HEK293 (cell line): ENCODE measurements at regions not wholly inside any gene's neighbourhood (a gene's known extent, or its start where the extent isn't known, plus 50 kb on each side); places are given as distances from the start of the nearest gene placed in this dataset.

Experiments
- CTCF ChIA-PET: fragments of 350-600 bp; formaldehyde crosslinking; extraction: SDS; loops from one replicate; lab custom pipeline; 2021; ENCODE audit warnings: antibody characterized with exemption; lab: Yijun Ruan, JAX
- POLR2A ChIA-PET: fragments of 300-600 bp; formaldehyde crosslinking; extraction: SDS; loops from one replicate; lab custom pipeline; 2020; ENCODE audit warnings: antibody characterized with exemption, inconsistent platforms; lab: Yijun Ruan, JAX
- H3K27ac ChIP-seq: fragments of 200-500 bp; sonication (Bioruptor generic); 2 replicates; pipeline ENCODE4 v1.5.1; 2014; ENCODE audit warnings: low read depth, low read length, control low read depth, inconsistent platforms; ENCODE audit errors: extremely low read depth
- H3K36me3 ChIP-seq, 2 experiments: fragments of 200-500 bp in 1 of 2; sonication (Bioruptor generic) in 1 of 2; 1 replicate in 1 of 2; 2 replicates in 1 of 2; pipeline ENCODE4 v1.5.1; 2014 to 2017; ENCODE audit warnings: inconsistent platforms in 2 of 2, low read length in 2 of 2; ENCODE audit not compliant: control insufficient read depth in 2 of 2, insufficient read depth in 1 of 2
- H3K4me1 ChIP-seq: fragments of 200-500 bp; sonication (Bioruptor generic); 2 replicates; pipeline ENCODE4 v1.5.1; 2014; ENCODE audit warnings: mild to moderate bottlenecking, low read length, inconsistent platforms; ENCODE audit not compliant: control insufficient read depth, insufficient read depth
- H3K4me3 ChIP-seq: 2 replicates; pipeline ENCODE4 v1.5.1; 2011; ENCODE audit warnings: low read depth, mild to moderate bottlenecking, control low read depth, low read length, moderate library complexity
- H3K9me3 ChIP-seq: fragments of 200-500 bp; sonication (Bioruptor generic); 2 replicates; pipeline ENCODE4 v1.5.1; 2014; ENCODE audit warnings: low read depth, low read length, inconsistent platforms; ENCODE audit not compliant: control insufficient read depth, insufficient read depth
- GLIS1 ChIP-seq: fragments of 450-650 bp; formaldehyde crosslinking; IDR thresholded peaks from 2 replicates; pipeline ENCODE4 v1.5.1; 2016; ENCODE audit warnings: missing biosample characterization, missing genetic modification characterization
- GLIS2 ChIP-seq: fragments of 450-650 bp; formaldehyde crosslinking; IDR thresholded peaks from 2 replicates; pipeline ENCODE4 v1.5.1; 2016; ENCODE audit warnings: missing biosample characterization, missing genetic modification characterization
- HOXA7 ChIP-seq: sonication (generic); formaldehyde crosslinking; IDR thresholded peaks from 2 replicates; pipeline ENCODE4 v1.8.1; 2022; ENCODE audit warnings: missing genetic modification reagents, borderline replicate concordance
- KLF7 ChIP-seq: fragments of 450-650 bp; formaldehyde crosslinking; IDR thresholded peaks from 2 replicates; pipeline ENCODE4 v1.5.1; 2016; ENCODE audit warnings: missing biosample characterization, missing genetic modification characterization, borderline replicate concordance
- SP7 ChIP-seq: fragments of 450-650 bp; formaldehyde crosslinking; IDR thresholded peaks from 2 replicates; pipeline ENCODE4 v1.5.1; 2016; ENCODE audit warnings: missing biosample characterization, missing genetic modification characterization
- ZFHX2 ChIP-seq: fragments of 450-650 bp; formaldehyde crosslinking; conservative IDR thresholded peaks from 2 replicates; pipeline ENCODE4 v1.5.1; 2016; ENCODE audit warnings: missing biosample characterization, missing genetic modification characterization
- ZFP37 ChIP-seq: fragments of 450-650 bp; formaldehyde crosslinking; IDR thresholded peaks from 2 replicates; pipeline ENCODE4 v1.5.1; 2016; ENCODE audit warnings: missing biosample characterization, missing genetic modification characterization
- ZNF132 ChIP-seq: fragments of 450-650 bp; formaldehyde crosslinking; IDR thresholded peaks from 2 replicates; pipeline ENCODE4 v1.5.1; 2017; ENCODE audit warnings: missing biosample characterization, missing genetic modification characterization, borderline replicate concordance
- ZNF16 ChIP-seq: fragments of 450-650 bp; formaldehyde crosslinking; IDR thresholded peaks from 2 replicates; pipeline ENCODE4 v1.5.1; 2016; ENCODE audit warnings: low read depth, missing biosample characterization, missing genetic modification characterization
- ZNF239 ChIP-seq: fragments of 450-650 bp; formaldehyde crosslinking; IDR thresholded peaks from 2 replicates; pipeline ENCODE4 v1.5.1; 2016; ENCODE audit warnings: missing biosample characterization, missing genetic modification characterization
- ZNF302 ChIP-seq: fragments of 450-650 bp; formaldehyde crosslinking; IDR thresholded peaks from 2 replicates; pipeline ENCODE4 v1.5.1; 2016; ENCODE audit warnings: missing biosample characterization, missing genetic modification characterization, low read depth
- ZNF37A ChIP-seq: fragments of 450-650 bp; IDR thresholded peaks from 2 replicates; pipeline ENCODE4 v1.5.1; 2018; ENCODE audit warnings: missing biosample characterization, missing genetic modification characterization
- ZNF423 ChIP-seq: fragments of 450-650 bp; formaldehyde crosslinking; IDR thresholded peaks from 2 replicates; pipeline ENCODE4 v1.5.1; 2016; ENCODE audit warnings: missing biosample characterization, missing genetic modification characterization
- ZNF473 ChIP-seq: fragments of 450-650 bp; formaldehyde crosslinking; IDR thresholded peaks from 2 replicates; pipeline ENCODE4 v1.5.1; 2017; ENCODE audit warnings: missing biosample characterization, missing genetic modification characterization
- ZNF514 ChIP-seq: fragments of 450-650 bp; formaldehyde crosslinking; IDR thresholded peaks from 2 replicates; pipeline ENCODE4 v1.5.1; 2016; ENCODE audit warnings: missing biosample characterization, missing genetic modification characterization
- ZNF549 ChIP-seq: fragments of 450-650 bp; IDR thresholded peaks from 2 replicates; pipeline ENCODE4 v1.5.1; 2018; ENCODE audit warnings: missing biosample characterization, missing genetic modification characterization, mild to moderate bottlenecking, inconsistent platforms, moderate library complexity
- ZNF621 ChIP-seq: fragments of 450-650 bp; formaldehyde crosslinking; IDR thresholded peaks from 2 replicates; pipeline ENCODE4 v1.5.1; 2017; ENCODE audit warnings: missing biosample characterization, missing genetic modification characterization
- ZNF677 ChIP-seq: fragments of 450-650 bp; IDR thresholded peaks from 2 replicates; pipeline ENCODE4 v1.5.0; 2018; ENCODE audit warnings: missing biosample characterization, mild to moderate bottlenecking, missing genetic modification characterization, moderate library complexity
- ZSCAN23 ChIP-seq: fragments of 450-650 bp; formaldehyde crosslinking; IDR thresholded peaks from 2 replicates; pipeline ENCODE4 v1.5.1; 2016; ENCODE audit warnings: missing biosample characterization, missing genetic modification characterization
- TF ChIP-seq, protein P1 (sequence below): fragments of 450-650 bp; formaldehyde crosslinking; conservative IDR thresholded peaks from 2 replicates; pipeline ENCODE4 v1.5.1; 2016; ENCODE audit warnings: low read depth, missing biosample characterization, missing genetic modification characterization
- TF ChIP-seq, protein P2 (sequence below): fragments of 450-650 bp; formaldehyde crosslinking; IDR thresholded peaks from 2 replicates; pipeline ENCODE4 v1.5.1; 2017; ENCODE audit warnings: missing biosample characterization, missing genetic modification characterization
- TF ChIP-seq, protein P3 (sequence below): fragments of 450-650 bp; formaldehyde crosslinking; IDR thresholded peaks from 2 replicates; pipeline ENCODE4 v1.5.1; 2017; ENCODE audit warnings: missing biosample characterization, missing genetic modification characterization
- TF ChIP-seq, protein P4 (sequence below): fragments of 450-650 bp; formaldehyde crosslinking; IDR thresholded peaks from 2 replicates; pipeline ENCODE4 v1.5.1; 2016; ENCODE audit warnings: missing biosample characterization, missing genetic modification characterization, borderline replicate concordance

DNA sequence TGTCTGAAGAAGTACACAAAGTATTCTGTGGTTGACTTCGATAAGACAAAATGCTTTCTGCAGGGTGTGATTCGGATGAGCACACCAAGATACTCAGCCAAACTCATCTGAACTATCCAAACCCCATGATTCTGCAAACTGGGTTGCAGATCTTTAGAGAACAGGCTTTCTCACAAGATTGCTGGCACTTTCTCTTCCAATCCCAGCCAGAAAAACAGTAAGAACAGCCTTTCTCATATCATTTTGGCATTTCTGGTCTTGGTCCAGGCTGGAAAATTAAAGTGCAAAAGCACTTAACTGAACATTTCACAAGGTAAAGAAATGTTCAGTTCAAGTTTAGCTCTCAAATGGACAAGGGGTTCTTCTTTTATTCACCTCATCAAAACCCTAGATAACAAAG is 269.1 kb downstream of the NR2F1-AS1 start (continued):
- TF ChIP-seq, protein P1, sequence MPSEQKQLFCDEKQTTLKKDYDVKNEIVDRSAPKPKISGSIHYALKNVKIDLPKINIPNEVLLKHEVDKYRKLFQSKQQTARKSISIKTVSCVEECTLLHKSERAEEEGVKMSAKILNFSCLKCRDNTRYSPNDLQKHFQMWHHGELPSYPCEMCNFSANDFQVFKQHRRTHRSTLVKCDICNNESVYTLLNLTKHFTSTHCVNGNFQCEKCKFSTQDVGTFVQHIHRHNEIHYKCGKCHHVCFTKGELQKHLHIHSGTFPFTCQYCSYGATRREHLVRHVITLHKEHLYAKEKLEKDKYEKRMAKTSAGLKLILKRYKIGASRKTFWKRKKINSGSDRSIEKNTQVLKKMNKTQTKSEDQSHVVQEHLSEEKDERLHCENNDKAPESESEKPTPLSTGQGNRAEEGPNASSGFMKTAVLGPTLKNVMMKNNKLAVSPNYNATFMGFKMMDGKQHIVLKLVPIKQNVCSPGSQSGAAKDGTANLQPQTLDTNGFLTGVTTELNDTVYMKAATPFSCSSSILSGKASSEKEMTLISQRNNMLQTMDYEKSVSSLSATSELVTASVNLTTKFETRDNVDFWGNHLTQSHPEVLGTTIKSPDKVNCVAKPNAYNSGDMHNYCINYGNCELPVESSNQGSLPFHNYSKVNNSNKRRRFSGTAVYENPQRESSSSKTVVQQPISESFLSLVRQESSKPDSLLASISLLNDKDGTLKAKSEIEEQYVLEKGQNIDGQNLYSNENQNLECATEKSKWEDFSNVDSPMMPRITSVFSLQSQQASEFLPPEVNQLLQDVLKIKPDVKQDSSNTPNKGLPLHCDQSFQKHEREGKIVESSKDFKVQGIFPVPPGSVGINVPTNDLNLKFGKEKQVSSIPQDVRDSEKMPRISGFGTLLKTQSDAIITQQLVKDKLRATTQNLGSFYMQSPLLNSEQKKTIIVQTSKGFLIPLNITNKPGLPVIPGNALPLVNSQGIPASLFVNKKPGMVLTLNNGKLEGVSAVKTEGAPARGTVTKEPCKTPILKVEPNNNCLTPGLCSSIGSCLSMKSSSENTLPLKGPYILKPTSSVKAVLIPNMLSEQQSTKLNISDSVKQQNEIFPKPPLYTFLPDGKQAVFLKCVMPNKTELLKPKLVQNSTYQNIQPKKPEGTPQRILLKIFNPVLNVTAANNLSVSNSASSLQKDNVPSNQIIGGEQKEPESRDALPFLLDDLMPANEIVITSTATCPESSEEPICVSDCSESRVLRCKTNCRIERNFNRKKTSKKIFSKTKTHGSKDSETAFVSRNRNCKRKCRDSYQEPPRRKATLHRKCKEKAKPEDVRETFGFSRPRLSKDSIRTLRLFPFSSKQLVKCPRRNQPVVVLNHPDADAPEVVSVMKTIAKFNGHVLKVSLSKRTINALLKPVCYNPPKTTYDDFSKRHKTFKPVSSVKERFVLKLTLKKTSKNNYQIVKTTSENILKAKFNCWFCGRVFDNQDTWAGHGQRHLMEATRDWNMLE (tag by site-specific recombination), result no peak
- TF ChIP-seq ZSCAN23 (no peak), HOXA7 (CRISPR knock-in tag) (no peak), SP7 (tag by site-specific recombination) (no peak), ZNF37A (tag by site-specific recombination) (no peak), KLF7 (tag by site-specific recombination) (no peak), GLIS2 (tag by site-specific recombination) (no peak), ZNF302 (no peak), ZNF677 (tag by site-specific recombination) (no peak), ZFHX2 (tag by site-specific recombination) (no peak)
- TF ChIP-seq, protein P2, sequence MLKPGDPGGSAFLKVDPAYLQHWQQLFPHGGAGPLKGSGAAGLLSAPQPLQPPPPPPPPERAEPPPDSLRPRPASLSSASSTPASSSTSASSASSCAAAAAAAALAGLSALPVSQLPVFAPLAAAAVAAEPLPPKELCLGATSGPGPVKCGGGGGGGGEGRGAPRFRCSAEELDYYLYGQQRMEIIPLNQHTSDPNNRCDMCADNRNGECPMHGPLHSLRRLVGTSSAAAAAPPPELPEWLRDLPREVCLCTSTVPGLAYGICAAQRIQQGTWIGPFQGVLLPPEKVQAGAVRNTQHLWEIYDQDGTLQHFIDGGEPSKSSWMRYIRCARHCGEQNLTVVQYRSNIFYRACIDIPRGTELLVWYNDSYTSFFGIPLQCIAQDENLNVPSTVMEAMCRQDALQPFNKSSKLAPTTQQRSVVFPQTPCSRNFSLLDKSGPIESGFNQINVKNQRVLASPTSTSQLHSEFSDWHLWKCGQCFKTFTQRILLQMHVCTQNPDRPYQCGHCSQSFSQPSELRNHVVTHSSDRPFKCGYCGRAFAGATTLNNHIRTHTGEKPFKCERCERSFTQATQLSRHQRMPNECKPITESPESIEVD (tag by site-specific recombination), result no peak
- TF ChIP-seq, protein P3, sequence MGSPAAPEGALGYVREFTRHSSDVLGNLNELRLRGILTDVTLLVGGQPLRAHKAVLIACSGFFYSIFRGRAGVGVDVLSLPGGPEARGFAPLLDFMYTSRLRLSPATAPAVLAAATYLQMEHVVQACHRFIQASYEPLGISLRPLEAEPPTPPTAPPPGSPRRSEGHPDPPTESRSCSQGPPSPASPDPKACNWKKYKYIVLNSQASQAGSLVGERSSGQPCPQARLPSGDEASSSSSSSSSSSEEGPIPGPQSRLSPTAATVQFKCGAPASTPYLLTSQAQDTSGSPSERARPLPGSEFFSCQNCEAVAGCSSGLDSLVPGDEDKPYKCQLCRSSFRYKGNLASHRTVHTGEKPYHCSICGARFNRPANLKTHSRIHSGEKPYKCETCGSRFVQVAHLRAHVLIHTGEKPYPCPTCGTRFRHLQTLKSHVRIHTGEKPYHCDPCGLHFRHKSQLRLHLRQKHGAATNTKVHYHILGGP (tag by site-specific recombination), result no peak

DNA sequence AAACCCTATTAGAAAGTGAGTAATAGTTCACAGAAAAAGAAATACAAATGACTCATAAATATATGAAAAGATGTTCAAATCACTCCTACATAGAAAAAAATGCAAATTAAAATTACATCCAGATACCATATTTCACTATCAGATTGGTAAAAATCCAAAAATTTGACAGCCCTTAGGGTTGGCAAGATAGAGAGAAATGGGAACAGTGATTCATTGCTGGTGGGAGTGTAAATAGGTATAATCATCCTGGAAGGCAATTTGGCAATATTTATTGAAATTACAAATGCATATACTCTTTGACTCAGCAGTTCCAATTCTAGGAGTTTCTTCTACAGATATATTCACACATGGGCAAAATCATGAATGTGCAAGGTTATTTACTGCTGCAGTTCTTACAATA is 273.5 kb downstream of the NR2F1-AS1 start:
- Histone ChIP-seq H3K36me3 (no peaks in the 10 kb centered on the region), H3K4me3 (no peak overlapping the region), H3K4me1 (no peaks in the 10 kb centered on the region), H3K27ac (no peak overlapping the region), H3K9me3 (no peaks in the 10 kb centered on the region)
- CTCF ChIA-PET, result no interaction called here
- POLR2A ChIA-PET, result no interaction called here
- TF ChIP-seq ZNF473 (tag by site-specific recombination), result no peak
- TF ChIP-seq, protein P2 (tag by site-specific recombination), result no peak
- TF ChIP-seq GLIS1 (tag by site-specific recombination), result no peak
- no peak for TF ChIP-seq ZNF514 (tag by site-specific recombination)
- TF ChIP-seq ZNF239 (tag by site-specific recombination), result no peak
- no peak for TF ChIP-seq ZNF677 (tag by site-specific recombination)
- TF ChIP-seq, protein P4, sequence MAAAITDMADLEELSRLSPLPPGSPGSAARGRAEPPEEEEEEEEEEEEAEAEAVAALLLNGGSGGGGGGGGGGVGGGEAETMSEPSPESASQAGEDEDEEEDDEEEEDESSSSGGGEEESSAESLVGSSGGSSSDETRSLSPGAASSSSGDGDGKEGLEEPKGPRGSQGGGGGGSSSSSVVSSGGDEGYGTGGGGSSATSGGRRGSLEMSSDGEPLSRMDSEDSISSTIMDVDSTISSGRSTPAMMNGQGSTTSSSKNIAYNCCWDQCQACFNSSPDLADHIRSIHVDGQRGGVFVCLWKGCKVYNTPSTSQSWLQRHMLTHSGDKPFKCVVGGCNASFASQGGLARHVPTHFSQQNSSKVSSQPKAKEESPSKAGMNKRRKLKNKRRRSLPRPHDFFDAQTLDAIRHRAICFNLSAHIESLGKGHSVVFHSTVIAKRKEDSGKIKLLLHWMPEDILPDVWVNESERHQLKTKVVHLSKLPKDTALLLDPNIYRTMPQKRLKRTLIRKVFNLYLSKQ (tag by site-specific recombination), result no peak
- TF ChIP-seq ZNF37A (tag by site-specific recombination), result no peak
- TF ChIP-seq ZNF549 (tag by site-specific recombination), result no peak
- no peak for TF ChIP-seq ZNF621 (tag by site-specific recombination)
- no peak for TF ChIP-seq ZNF423
- no peak for TF ChIP-seq ZNF132
- no peak for TF ChIP-seq KLF7 (tag by site-specific recombination)
- no peak for TF ChIP-seq ZNF16
- no peak for TF ChIP-seq ZFP37
